AG09319 (cell line): ENCODE measurements at regions not wholly inside any gene's neighbourhood (a gene's known extent, or its start where the extent isn't known, plus 50 kb on each side); places are given as distances from the start of the nearest gene placed in this dataset.

ENCODE experiments used
- DNase-seq: peaks from one replicate; pipeline ENCODE4 v3.0.0-alpha.2; 2010; ENCODE audit warnings: low read depth; ENCODE audit errors: extremely low read depth
- TF ChIP-seq, protein P1 (sequence below): IDR thresholded peaks from 2 replicates; pipeline ENCODE4 v1.5.1; 2011; ENCODE audit warnings: low read depth, mild to moderate bottlenecking, inconsistent platforms, low read length, moderate library complexity

- no peak for DNase-seq
- TF ChIP-seq, protein P1, sequence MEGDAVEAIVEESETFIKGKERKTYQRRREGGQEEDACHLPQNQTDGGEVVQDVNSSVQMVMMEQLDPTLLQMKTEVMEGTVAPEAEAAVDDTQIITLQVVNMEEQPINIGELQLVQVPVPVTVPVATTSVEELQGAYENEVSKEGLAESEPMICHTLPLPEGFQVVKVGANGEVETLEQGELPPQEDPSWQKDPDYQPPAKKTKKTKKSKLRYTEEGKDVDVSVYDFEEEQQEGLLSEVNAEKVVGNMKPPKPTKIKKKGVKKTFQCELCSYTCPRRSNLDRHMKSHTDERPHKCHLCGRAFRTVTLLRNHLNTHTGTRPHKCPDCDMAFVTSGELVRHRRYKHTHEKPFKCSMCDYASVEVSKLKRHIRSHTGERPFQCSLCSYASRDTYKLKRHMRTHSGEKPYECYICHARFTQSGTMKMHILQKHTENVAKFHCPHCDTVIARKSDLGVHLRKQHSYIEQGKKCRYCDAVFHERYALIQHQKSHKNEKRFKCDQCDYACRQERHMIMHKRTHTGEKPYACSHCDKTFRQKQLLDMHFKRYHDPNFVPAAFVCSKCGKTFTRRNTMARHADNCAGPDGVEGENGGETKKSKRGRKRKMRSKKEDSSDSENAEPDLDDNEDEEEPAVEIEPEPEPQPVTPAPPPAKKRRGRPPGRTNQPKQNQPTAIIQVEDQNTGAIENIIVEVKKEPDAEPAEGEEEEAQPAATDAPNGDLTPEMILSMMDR: no peak
Observed at GRCh38 chr2:223508372-223508771, 93.8 kb downstream of the SCG2 start.

- DNase-seq: no peak
- TF ChIP-seq, protein P1: no peak
Observed at GRCh38 chr2:223510713-223511112, 91.4 kb downstream of the SCG2 start.

- DNase-seq: no peak
- TF ChIP-seq, protein P1: no peak
Observed at GRCh38 chr2:223511168-223511567, 91.0 kb downstream of the SCG2 start.

DNA sequence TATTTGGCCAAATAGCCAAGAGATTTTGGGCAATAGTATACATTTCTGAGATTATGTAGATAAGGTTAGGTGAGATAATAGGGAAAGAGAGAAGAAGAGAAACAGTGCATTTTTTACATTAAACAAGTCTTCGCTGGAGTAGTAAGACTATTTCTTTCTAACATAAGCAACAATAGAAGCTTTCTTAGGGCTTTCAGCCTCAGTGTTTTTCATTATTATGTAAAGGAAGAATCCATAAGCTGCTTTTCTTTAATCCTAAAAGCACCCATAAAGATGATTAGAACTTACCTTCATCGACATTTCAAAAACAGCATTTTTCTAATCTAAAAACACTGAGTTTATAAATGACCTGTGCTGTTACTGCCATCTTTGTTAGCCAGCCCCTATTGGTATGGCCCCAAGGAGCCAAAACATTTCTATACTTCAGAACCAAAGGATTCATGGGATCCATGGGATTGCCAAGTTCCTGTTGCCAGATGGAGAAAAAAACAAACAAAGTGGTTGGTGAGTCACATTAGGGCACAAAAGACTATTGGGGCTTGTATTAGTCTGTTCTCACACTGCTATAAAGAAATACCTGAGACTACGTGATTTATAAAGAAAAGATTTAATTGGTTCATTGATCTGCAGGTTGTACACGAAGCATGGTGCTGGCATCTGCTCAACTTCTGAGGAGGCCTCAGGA, 88.2 kb downstream of the SCG2 start:
- TF ChIP-seq, protein P1: no peak
- no peak for DNase-seq

DNA sequence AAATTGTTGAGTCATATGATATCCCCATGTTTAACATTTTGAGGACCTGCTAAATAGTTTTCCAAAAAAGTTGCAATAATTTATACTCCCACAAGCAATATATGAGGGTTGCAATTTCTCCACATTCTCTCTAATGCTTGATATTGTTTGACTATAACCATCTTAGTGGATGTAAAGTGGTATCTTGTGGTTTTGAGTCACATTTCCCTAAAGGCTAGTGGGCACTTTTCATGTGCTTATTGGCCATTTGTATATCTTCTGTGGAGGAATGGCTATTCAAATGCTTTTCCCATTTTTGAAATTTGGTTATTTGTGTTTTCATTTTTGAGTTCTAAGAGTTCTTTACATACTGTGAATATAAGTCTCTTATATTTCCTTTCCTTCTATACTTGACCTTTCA, 82.7 kb downstream of the SCG2 start:
- DNase-seq: no peak
- TF ChIP-seq, protein P1: no peak

- TF ChIP-seq, protein P1: no peak
- no peak for DNase-seq
Observed at GRCh38 chr2:223522796-223523195, 79.4 kb downstream of the SCG2 start.

DNA sequence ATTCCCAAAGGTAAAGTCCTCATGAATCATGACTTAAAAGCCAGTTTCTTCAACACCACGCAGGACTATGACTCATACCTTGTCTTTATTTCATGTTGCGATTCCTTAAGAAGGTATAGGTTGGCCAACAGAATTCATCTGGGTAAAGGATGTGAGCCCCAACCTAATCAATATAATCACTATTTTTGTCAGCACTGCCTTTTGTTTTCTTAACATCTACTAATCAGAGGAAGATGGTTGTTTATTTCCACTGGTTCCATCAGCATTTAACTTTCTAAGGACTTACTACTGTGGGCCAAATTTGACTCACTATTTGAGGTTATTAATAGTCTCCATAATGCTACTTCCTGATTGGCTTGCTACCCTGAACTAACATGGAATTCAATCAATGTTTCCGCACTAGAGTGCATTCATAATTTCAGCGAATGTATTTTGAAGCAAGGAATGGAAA, 78.6 kb downstream of the SCG2 start:
- TF ChIP-seq, protein P1: no peak
- no peak for DNase-seq
